ENCODE measurements at regions not wholly inside any gene's neighbourhood (a gene's known extent, or its start where the extent isn't known, plus 50 kb on each side); places are given as distances from the start of the nearest gene placed in this dataset.

DNA sequence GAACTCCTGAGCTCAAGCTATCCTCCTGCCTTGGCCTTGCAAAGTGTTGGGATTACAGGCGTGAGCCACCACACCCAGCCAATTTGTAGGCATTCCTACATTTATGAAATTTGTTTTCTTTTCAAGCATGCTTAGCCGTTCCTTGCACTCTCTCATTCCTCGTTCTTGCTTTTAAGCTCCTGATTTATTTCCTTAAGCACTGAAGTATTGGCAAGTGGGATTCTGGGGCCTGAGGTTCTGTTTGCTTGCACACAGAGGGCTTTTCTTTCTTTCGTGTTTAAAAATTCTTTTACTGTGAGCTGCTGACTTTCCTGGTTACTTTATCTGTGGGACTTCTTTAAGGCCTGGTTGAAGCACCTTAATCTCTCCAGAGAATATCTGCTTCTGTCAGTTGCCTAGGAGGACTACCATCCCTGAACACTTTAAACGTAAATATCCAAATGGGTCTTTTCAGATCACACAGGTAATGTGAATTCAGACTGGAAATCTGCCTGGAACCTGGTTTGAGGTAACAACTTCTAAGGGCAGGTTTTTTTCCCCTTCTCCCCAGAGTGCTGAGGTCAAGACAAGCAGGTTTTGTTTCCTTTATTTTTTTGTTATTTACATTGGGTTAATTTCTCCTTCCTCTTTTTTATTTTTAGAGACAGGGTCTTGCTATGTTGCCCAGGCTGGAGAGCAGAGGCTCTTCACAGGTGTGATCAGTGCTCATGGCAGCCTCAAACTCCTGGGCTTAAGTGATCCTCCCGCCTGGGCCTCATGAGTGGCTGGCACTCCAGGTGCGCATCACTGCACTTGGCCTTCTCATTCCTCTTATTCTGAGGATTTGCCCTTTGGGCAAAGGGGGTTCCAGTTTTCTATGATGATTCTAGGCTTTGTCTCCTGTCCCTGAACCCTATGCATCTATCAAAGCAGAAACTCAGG, 102.9 kb downstream of the PFKFB3 start:
- TF ChIP-seq, protein P1, sequence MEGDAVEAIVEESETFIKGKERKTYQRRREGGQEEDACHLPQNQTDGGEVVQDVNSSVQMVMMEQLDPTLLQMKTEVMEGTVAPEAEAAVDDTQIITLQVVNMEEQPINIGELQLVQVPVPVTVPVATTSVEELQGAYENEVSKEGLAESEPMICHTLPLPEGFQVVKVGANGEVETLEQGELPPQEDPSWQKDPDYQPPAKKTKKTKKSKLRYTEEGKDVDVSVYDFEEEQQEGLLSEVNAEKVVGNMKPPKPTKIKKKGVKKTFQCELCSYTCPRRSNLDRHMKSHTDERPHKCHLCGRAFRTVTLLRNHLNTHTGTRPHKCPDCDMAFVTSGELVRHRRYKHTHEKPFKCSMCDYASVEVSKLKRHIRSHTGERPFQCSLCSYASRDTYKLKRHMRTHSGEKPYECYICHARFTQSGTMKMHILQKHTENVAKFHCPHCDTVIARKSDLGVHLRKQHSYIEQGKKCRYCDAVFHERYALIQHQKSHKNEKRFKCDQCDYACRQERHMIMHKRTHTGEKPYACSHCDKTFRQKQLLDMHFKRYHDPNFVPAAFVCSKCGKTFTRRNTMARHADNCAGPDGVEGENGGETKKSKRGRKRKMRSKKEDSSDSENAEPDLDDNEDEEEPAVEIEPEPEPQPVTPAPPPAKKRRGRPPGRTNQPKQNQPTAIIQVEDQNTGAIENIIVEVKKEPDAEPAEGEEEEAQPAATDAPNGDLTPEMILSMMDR (IDR thresholded peaks at IDR 0.05; ENCODE audit: unreplicated experiment) = no peak
- no TSS peak for BruUV-seq (replicated peaks)
- Mint-ChIP-seq H3K36me3 (ENCODE audit: insufficient read depth, unreplicated experiment) (peaks cover 5% of the 10 kb centered on the region), H3K9me3 (ENCODE audit: unreplicated experiment) (no peaks in the 10 kb centered on the region), H3K27me3 (ENCODE audit: insufficient read depth, unreplicated experiment) (no peaks in the 10 kb centered on the region), H3K4me1 (ENCODE audit: insufficient read depth, unreplicated experiment) (no peaks in the 10 kb centered on the region), H3K4me3 (ENCODE audit: unreplicated experiment) (no peak overlapping the region), H3K27ac (ENCODE audit: low read depth, unreplicated experiment) (no peak overlapping the region)
- intact Hi-C loops (cut with micrococcal nuclease) = no loop called here
- POLR2A ChIA-PET = interaction anchor here (0.6 kb wide), 2 partner anchors 118 to 1081 kb away, joined by 3 to 4 read pairs; no protein-coding TSS in a partner anchor
- CTCF ChIA-PET = no interaction called here
- no peak for DNase-seq (ENCODE audit: unreplicated experiment)

DNA sequence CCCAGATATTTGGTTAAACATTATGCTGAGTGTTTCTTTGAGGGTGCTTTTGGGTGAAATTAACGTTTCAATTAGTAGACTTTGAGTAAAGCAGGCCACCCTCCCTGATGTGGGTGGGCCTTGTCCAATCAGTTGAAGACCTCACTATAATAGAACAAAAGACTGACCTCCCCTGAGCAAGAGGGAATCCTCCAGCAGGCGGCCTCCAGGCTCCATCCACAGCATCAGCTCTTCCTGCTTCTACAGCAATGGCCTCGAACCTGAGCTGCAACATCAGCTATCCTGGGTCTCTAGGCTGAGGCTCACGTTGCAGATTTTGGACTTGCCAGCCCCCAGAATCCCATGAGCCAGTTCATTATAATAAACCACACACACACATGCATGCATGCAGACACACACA, 104.2 kb downstream of the PFKFB3 start:
- BruUV-seq (replicated peaks) = no TSS peak
- Mint-ChIP-seq H3K4me3 (ENCODE audit: unreplicated experiment) (no peak overlapping the region), H3K27ac (ENCODE audit: low read depth, unreplicated experiment) (no peak overlapping the region), H3K4me1 (ENCODE audit: insufficient read depth, unreplicated experiment) (no peaks in the 10 kb centered on the region), H3K27me3 (ENCODE audit: insufficient read depth, unreplicated experiment) (no peaks in the 10 kb centered on the region), H3K9me3 (ENCODE audit: unreplicated experiment) (no peaks in the 10 kb centered on the region), H3K36me3 (ENCODE audit: insufficient read depth, unreplicated experiment) (peaks cover 5% of the 10 kb centered on the region)
- no peak for DNase-seq (ENCODE audit: unreplicated experiment)
- ChIA-PET CTCF (no interaction called here), POLR2A (no interaction called here)
- intact Hi-C loops (cut with micrococcal nuclease) = no loop called here
- TF ChIP-seq, protein P1 (IDR thresholded peaks at IDR 0.05; ENCODE audit: unreplicated experiment) = no peak

DNA sequence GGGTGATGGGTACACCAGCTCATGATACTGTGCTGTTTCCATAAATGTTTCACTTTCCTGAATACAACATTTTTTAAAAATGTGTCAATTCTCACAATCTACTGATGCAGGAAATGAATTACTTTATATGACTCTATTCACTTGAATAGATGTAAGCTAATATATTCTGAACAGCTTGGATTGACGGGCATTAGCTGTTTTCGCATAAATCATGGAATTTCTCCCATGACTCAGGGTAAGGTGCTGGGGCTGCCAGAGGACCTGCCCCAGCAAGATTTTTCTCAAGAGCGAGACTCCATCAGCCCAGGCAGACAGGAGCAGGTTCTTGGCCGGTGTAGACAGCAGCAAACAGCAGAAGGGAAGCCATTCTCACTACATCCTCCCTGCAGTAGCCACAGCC, 107.1 kb downstream of the PFKFB3 start:
- POLR2A ChIA-PET = interaction anchor here (1.0 kb wide), 1 partner anchor 11 kb away, joined by 4 read pairs; no protein-coding TSS in a partner anchor
- Mint-ChIP-seq H3K27me3 (ENCODE audit: insufficient read depth, unreplicated experiment) (peaks cover 17% of the 10 kb centered on the region), H3K9me3 (ENCODE audit: unreplicated experiment) (no peaks in the 10 kb centered on the region), H3K27ac (ENCODE audit: low read depth, unreplicated experiment) (no peak overlapping the region), H3K4me3 (ENCODE audit: unreplicated experiment) (no peak overlapping the region), H3K4me1 (ENCODE audit: insufficient read depth, unreplicated experiment) (no peaks in the 10 kb centered on the region), H3K36me3 (ENCODE audit: insufficient read depth, unreplicated experiment) (peaks cover 5% of the 10 kb centered on the region)
- TF ChIP-seq, protein P1 (IDR thresholded peaks at IDR 0.05; ENCODE audit: unreplicated experiment) = no peak
- no TSS peak for BruUV-seq (replicated peaks)
- DNase-seq (ENCODE audit: unreplicated experiment) = no peak
- CTCF ChIA-PET = interaction anchor here (0.5 kb wide), 1 partner anchor 15 kb away, joined by 4 read pairs; no protein-coding TSS in a partner anchor
- intact Hi-C loops (cut with micrococcal nuclease) = no loop called here

DNA sequence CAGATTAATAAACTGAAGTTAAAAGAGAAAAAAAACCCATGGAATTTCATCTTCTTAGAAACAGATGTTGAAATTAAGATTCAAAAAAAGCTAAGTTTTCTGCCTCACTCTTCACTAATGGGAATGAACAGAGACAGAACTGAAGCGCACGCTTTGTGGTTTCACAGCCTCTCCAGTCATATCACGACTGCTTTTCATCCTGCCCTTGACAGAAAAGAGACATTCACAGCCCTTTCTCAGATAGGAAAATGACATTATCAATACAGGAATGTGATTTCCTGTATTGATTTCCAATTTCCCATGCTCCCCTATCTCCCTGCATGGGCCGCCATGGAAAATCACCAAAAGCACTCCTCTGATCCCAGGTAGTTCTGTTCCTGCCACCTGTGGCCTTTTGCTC, 108.2 kb downstream of the PFKFB3 start:
- no peaks in the 10 kb centered on the region for H3K9me3 Mint-ChIP-seq (ENCODE audit: unreplicated experiment)
- no peaks in the 10 kb centered on the region for H3K4me1 Mint-ChIP-seq (ENCODE audit: insufficient read depth, unreplicated experiment)
- no peak overlapping the region for H3K4me3 Mint-ChIP-seq (ENCODE audit: unreplicated experiment)
- ChIA-PET POLR2A (no interaction called here), CTCF (no interaction called here)
- intact Hi-C loops (cut with micrococcal nuclease) = no loop called here
- BruUV-seq (replicated peaks) = no TSS peak
- H3K27ac Mint-ChIP-seq (ENCODE audit: low read depth, unreplicated experiment) = no peak overlapping the region
- no peak for DNase-seq (ENCODE audit: unreplicated experiment)
- TF ChIP-seq, protein P1 (IDR thresholded peaks at IDR 0.05; ENCODE audit: unreplicated experiment) = no peak
- peaks cover 5% of the 10 kb centered on the region for H3K36me3 Mint-ChIP-seq (ENCODE audit: insufficient read depth, unreplicated experiment)
- H3K27me3 Mint-ChIP-seq (ENCODE audit: insufficient read depth, unreplicated experiment) = peaks cover 23% of the 10 kb centered on the region
